GM23338 (cell line): ENCODE measurements at regions not wholly inside any gene's neighbourhood (a gene's known extent, or its start where the extent isn't known, plus 50 kb on each side); places are given as distances from the start of the nearest gene placed in this dataset.

Source experiments
- ATAC-seq: fragments of 200-7000 bp; cut with Tn5 transposase; 3 replicates; pipeline ENCODE4 v1.9.1; 2020
- DNase-seq: peaks from one replicate; pipeline ENCODE4 v3.0.0-alpha.2; 2015; ENCODE audit warnings: low spot score
- H2AFZ ChIP-seq: fragments of 200-600 bp; sonication (generic); 2 replicates; pipeline ENCODE4 v1.8.0; 2016; ENCODE audit warnings: antibody characterized with exemption, mild to moderate bottlenecking, moderate library complexity
- H3F3A ChIP-seq: fragments of 200-600 bp; sonication (generic); replicated peaks from 2 replicates; pipeline ENCODE4 v1.8.0; 2017; ENCODE audit warnings: antibody characterized with exemption, mixed run types, low read depth
- H3K27ac ChIP-seq: fragments of 200-600 bp; sonication (generic); 2 replicates; pipeline ENCODE4 v1.6.1; 2016; ENCODE audit warnings: low read depth
- H3K27me3 ChIP-seq: fragments of 200-600 bp; sonication (generic); 2 replicates; pipeline ENCODE4 v1.8.0; 2016; ENCODE audit warnings: mild to moderate bottlenecking, mixed run types, moderate library complexity; ENCODE audit not compliant: insufficient read depth
- H3K36me3 ChIP-seq: fragments of 200-600 bp; sonication (generic); 2 replicates; pipeline ENCODE4 v1.8.0; 2016; ENCODE audit warnings: mild to moderate bottlenecking; ENCODE audit not compliant: insufficient read depth
- H3K4me1 ChIP-seq: fragments of 200-600 bp; sonication (generic); 2 replicates; pipeline ENCODE4 v1.8.0; 2016; ENCODE audit warnings: mild to moderate bottlenecking, moderate library complexity; ENCODE audit not compliant: insufficient read depth
- H3K4me2 ChIP-seq: fragments of 200-600 bp; sonication (generic); 2 replicates; pipeline ENCODE4 v1.7.1; 2017; ENCODE audit warnings: mixed run types
- H3K4me3 ChIP-seq: fragments of 200-600 bp; sonication (generic); 2 replicates; pipeline ENCODE4 v1.6.1; 2016; ENCODE audit warnings: mixed run types
- H3K79me2 ChIP-seq: fragments of 200-600 bp; sonication (generic); replicated peaks from 2 replicates; pipeline ENCODE4 v1.8.0; 2017; ENCODE audit warnings: mild to moderate bottlenecking; ENCODE audit not compliant: insufficient read depth
- H3K9me2 ChIP-seq: fragments of 200-600 bp; sonication (generic); 2 replicates; pipeline ENCODE4 v1.8.0; 2017; ENCODE audit not compliant: insufficient read depth
- H4K20me1 ChIP-seq: fragments of 200-600 bp; sonication (generic); replicated peaks from 2 replicates; pipeline ENCODE4 v1.8.0; 2017; ENCODE audit warnings: mild to moderate bottlenecking; ENCODE audit not compliant: insufficient read depth
- H3K27ac Mint-ChIP-seq: 2 replicates; pipeline ENCODE4 v1.8.0; 2020; ENCODE audit warnings: inconsistent platforms, mild to moderate bottlenecking, moderate library complexity, mixed read lengths
- H3K27me3 Mint-ChIP-seq: 3 replicates; pipeline ENCODE4 v1.8.0; 2022; ENCODE audit warnings: low read depth, mild to moderate bottlenecking, moderate library complexity, mixed read lengths, inconsistent platforms; ENCODE audit not compliant: insufficient read depth, poor library complexity
- H3K36me3 Mint-ChIP-seq: 3 replicates; pipeline ENCODE4 v1.8.0; 2021; ENCODE audit warnings: low read depth, mild to moderate bottlenecking, inconsistent platforms, moderate library complexity, mixed read lengths
- H3K4me1 Mint-ChIP-seq: 3 replicates; pipeline ENCODE4 v1.8.0; 2020; ENCODE audit warnings: mild to moderate bottlenecking, inconsistent platforms, mixed read lengths
- H3K4me3 Mint-ChIP-seq: 3 replicates; pipeline ENCODE4 v1.8.0; 2021; ENCODE audit warnings: moderate library complexity, mild to moderate bottlenecking, inconsistent platforms, mixed read lengths
- H3K9me3 Mint-ChIP-seq: 3 replicates; pipeline ENCODE4 v1.8.0; 2020; ENCODE audit warnings: moderate library complexity, mild to moderate bottlenecking, inconsistent platforms, mixed read lengths
- ETS1 ChIP-seq: IDR thresholded peaks from 2 replicates; pipeline ENCODE4 v1.6.1; 2016; ENCODE audit warnings: antibody characterized with exemption
- EZH2phosphoT487 ChIP-seq: fragments of 200-600 bp; sonication (generic); IDR thresholded peaks from one replicate; pipeline ENCODE4 v1.8.1; 2018; ENCODE audit warnings: antibody characterized with exemption; ENCODE audit not compliant: unreplicated experiment
- JUNB ChIP-seq: IDR thresholded peaks from one replicate; pipeline ENCODE4 v1.6.1; 2016; ENCODE audit warnings: antibody characterized with exemption; ENCODE audit not compliant: unreplicated experiment
- NANOG ChIP-seq: IDR thresholded peaks from 2 replicates; pipeline ENCODE4 v1.6.1; 2016; ENCODE audit warnings: antibody characterized with exemption, borderline replicate concordance
- POLR2AphosphoS5 ChIP-seq: IDR thresholded peaks from 2 replicates; pipeline ENCODE4 v1.6.1; 2016; ENCODE audit warnings: antibody characterized with exemption, low read depth
- STAT1 ChIP-seq: IDR thresholded peaks from one replicate; pipeline ENCODE4 v1.6.1; 2016; ENCODE audit warnings: antibody characterized with exemption; ENCODE audit not compliant: unreplicated experiment
- TF ChIP-seq, protein P1 (sequence below): fragments of 250-450 bp; sonication (Bioruptor Pico); IDR thresholded peaks from 2 replicates; pipeline ENCODE4 v1.5.0; 2020; ENCODE audit warnings: mild to moderate bottlenecking, moderate library complexity

DNA sequence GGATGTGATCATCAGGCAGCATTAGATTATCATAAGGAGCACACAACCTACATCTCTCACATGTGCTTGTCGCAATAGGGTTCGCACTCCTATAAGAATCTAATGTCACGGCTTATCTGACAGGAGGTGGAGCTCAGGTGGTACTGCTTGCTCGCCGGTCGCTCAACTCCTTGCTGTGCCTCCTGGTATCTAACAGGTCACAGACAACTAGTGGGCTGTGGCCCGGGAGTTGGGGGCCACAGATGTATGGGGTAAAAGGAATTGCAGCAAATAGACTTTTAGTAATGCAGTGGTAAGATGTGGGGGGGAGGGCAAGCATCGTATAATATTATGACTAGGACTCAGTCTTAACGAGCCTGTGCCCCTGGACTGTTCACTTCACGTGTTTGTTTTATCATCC, 624.8 kb downstream of the CENPC start (continued):
- TF ChIP-seq, protein P1, sequence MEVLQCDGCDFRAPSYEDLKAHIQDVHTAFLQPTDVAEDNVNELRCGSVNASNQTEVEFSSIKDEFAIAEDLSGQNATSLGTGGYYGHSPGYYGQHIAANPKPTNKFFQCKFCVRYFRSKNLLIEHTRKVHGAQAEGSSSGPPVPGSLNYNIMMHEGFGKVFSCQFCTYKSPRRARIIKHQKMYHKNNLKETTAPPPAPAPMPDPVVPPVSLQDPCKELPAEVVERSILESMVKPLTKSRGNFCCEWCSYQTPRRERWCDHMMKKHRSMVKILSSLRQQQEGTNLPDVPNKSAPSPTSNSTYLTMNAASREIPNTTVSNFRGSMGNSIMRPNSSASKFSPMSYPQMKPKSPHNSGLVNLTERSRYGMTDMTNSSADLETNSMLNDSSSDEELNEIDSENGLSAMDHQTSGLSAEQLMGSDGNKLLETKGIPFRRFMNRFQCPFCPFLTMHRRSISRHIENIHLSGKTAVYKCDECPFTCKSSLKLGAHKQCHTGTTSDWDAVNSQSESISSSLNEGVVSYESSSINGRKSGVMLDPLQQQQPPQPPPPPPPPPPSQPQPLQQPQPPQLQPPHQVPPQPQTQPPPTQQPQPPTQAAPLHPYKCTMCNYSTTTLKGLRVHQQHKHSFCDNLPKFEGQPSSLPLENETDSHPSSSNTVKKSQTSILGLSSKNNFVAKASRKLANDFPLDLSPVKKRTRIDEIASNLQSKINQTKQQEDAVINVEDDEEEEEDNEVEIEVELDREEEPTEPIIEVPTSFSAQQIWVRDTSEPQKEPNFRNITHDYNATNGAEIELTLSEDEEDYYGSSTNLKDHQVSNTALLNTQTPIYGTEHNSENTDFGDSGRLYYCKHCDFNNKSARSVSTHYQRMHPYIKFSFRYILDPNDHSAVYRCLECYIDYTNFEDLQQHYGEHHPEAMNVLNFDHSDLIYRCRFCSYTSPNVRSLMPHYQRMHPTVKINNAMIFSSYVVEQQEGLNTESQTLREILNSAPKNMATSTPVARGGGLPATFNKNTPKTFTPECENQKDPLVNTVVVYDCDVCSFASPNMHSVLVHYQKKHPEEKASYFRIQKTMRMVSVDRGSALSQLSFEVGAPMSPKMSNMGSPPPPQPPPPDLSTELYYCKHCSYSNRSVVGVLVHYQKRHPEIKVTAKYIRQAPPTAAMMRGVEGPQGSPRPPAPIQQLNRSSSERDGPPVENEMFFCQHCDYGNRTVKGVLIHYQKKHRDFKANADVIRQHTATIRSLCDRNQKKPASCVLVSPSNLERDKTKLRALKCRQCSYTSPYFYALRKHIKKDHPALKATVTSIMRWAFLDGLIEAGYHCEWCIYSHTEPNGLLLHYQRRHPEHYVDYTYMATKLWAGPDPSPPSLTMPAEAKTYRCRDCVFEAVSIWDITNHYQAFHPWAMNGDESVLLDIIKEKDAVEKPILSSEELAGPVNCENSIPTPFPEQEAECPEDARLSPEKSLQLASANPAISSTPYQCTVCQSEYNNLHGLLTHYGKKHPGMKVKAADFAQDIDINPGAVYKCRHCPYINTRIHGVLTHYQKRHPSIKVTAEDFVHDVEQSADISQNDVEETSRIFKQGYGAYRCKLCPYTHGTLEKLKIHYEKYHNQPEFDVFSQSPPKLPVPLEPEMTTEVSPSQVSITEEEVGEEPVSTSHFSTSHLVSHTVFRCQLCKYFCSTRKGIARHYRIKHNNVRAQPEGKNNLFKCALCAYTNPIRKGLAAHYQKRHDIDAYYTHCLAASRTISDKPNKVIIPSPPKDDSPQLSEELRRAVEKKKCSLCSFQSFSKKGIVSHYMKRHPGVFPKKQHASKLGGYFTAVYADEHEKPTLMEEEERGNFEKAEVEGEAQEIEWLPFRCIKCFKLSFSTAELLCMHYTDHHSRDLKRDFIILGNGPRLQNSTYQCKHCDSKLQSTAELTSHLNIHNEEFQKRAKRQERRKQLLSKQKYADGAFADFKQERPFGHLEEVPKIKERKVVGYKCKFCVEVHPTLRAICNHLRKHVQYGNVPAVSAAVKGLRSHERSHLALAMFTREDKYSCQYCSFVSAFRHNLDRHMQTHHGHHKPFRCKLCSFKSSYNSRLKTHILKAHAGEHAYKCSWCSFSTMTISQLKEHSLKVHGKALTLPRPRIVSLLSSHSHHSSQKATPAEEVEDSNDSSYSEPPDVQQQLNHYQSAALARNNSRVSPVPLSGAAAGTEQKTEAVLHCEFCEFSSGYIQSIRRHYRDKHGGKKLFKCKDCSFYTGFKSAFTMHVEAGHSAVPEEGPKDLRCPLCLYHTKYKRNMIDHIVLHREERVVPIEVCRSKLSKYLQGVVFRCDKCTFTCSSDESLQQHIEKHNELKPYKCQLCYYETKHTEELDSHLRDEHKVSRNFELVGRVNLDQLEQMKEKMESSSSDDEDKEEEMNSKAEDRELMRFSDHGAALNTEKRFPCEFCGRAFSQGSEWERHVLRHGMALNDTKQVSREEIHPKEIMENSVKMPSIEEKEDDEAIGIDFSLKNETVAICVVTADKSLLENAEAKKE (CRISPR knock-in tag), result no peak
- TF ChIP-seq STAT1 (no peak), POLR2AphosphoS5 (no peak), ETS1 (no peak), NANOG (no peak), JUNB (no peak)

- Histone ChIP-seq H3K4me2 (no peak overlapping the region), H3K27ac (no peak overlapping the region), H3K79me2 (no peaks in the 10 kb centered on the region), H3K4me3 (no peak overlapping the region), H3K27me3 (no peaks in the 10 kb centered on the region), H3K36me3 (no peaks in the 10 kb centered on the region), H2AFZ (no peak overlapping the region), H4K20me1 (no peaks in the 10 kb centered on the region), H3K9me2 (no peaks in the 10 kb centered on the region), H3K4me1 (no peaks in the 10 kb centered on the region), H3F3A (no peaks in the 10 kb centered on the region)
- ATAC-seq, result no peak
- Mint-ChIP-seq H3K9me3 (no peaks in the 10 kb centered on the region), H3K27me3 (peaks cover 1% of the 10 kb centered on the region), H3K27ac (no peak overlapping the region), H3K4me1 (no peaks in the 10 kb centered on the region), H3K36me3 (no peaks in the 10 kb centered on the region), H3K4me3 (no peak overlapping the region)
- no peak for DNase-seq
- TF ChIP-seq EZH2phosphoT487, result no peak
- TF ChIP-seq, protein P1 (CRISPR knock-in tag), result no peak
- no peak for TF ChIP-seq ETS1
- TF ChIP-seq NANOG, result no peak
Measured at GRCh38 chr4:66911880-66912279, 633.4 kb downstream of the CENPC start.
